ENCODE measurements at regions not wholly inside any gene's neighbourhood (a gene's known extent, or its start where the extent isn't known, plus 50 kb on each side); places are given as distances from the start of the nearest gene placed in this dataset.
"Not testable (repeated sequence)": the region's sequence is repeated elsewhere in the genome, so short reads cannot be mapped to it uniquely, and the experiment has no call there.

- no peak for DNase-seq (ENCODE audit: low read depth, low spot score)
- ChIA-PET POLR2A (no interaction called here), CTCF (no interaction called here)
- H3K27ac ChIP-seq (ENCODE audit: low read length) = no peak overlapping the region
- no peak for TF ChIP-seq CTCF (IDR thresholded peaks at IDR 0.05)
- TF ChIP-seq POLR2AphosphoS5 (IDR thresholded peaks at IDR 0.05; ENCODE audit: low read depth, low read length) = no peak
- TF ChIP-seq SIN3A (IDR thresholded peaks at IDR 0.05; ENCODE audit: borderline replicate concordance, insufficient read depth, low read depth, low read length) = no peak
- TF ChIP-seq, protein P1, sequence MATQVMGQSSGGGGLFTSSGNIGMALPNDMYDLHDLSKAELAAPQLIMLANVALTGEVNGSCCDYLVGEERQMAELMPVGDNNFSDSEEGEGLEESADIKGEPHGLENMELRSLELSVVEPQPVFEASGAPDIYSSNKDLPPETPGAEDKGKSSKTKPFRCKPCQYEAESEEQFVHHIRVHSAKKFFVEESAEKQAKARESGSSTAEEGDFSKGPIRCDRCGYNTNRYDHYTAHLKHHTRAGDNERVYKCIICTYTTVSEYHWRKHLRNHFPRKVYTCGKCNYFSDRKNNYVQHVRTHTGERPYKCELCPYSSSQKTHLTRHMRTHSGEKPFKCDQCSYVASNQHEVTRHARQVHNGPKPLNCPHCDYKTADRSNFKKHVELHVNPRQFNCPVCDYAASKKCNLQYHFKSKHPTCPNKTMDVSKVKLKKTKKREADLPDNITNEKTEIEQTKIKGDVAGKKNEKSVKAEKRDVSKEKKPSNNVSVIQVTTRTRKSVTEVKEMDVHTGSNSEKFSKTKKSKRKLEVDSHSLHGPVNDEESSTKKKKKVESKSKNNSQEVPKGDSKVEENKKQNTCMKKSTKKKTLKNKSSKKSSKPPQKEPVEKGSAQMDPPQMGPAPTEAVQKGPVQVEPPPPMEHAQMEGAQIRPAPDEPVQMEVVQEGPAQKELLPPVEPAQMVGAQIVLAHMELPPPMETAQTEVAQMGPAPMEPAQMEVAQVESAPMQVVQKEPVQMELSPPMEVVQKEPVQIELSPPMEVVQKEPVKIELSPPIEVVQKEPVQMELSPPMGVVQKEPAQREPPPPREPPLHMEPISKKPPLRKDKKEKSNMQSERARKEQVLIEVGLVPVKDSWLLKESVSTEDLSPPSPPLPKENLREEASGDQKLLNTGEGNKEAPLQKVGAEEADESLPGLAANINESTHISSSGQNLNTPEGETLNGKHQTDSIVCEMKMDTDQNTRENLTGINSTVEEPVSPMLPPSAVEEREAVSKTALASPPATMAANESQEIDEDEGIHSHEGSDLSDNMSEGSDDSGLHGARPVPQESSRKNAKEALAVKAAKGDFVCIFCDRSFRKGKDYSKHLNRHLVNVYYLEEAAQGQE (IDR thresholded peaks at IDR 0.05; ENCODE audit: insufficient read depth in 1 of 2, low read depth in 2 of 2, low read length in 1 of 2) = no peak
- TF ChIP-seq TCF7L2 (IDR thresholded peaks at IDR 0.05; ENCODE audit: low read depth, low read length) = no peak
- no peaks in the 10 kb centered on the region for H3K27me3 ChIP-seq (ENCODE audit: control insufficient read depth, insufficient read depth, low read length)
- H3K36me3 ChIP-seq (ENCODE audit: control insufficient read depth, insufficient read depth, low read length) = no peaks in the 10 kb centered on the region
- no peak overlapping the region for H3K4me3 ChIP-seq (ENCODE audit: low read depth in 2 of 2, low read length in 2 of 2)
- ATAC-seq = no peak
- BruUV-seq (replicated peaks) = no TSS peak
- no peaks in the 10 kb centered on the region for H3K4me1 ChIP-seq (ENCODE audit: control insufficient read depth, insufficient read depth, low read length)
- H3K9me3 ChIP-seq (ENCODE audit: control insufficient read depth, insufficient read depth, low read depth, low read length) = no peaks in the 10 kb centered on the region
- intact Hi-C loops (cut with micrococcal nuclease; ENCODE audit: unreplicated experiment) = no loop called here
- in situ Hi-C loops (cut with HindIII; ENCODE audit: low pct_unique_long_range_greater_than_20kb, low sequenced_read_pairs) = no loop called here
Observed at GRCh38 chrX:50967736-50968135, 57.2 kb downstream of the BMP15 start.

- intact Hi-C loops (cut with micrococcal nuclease; ENCODE audit: unreplicated experiment); H3K4me1 ChIP-seq (ENCODE audit: control insufficient read depth, insufficient read depth, low read length); H3K9me3 ChIP-seq (ENCODE audit: control insufficient read depth, insufficient read depth, low read depth, low read length); H3K27ac ChIP-seq (ENCODE audit: low read length); DNase-seq (ENCODE audit: low read depth, low spot score); POLR2A ChIA-PET; ATAC-seq; H3K4me3 ChIP-seq (ENCODE audit: low read depth in 2 of 2, low read length in 2 of 2); H3K36me3 ChIP-seq (ENCODE audit: control insufficient read depth, insufficient read depth, low read length); CTCF ChIA-PET; BruUV-seq (replicated peaks); H3K27me3 ChIP-seq (ENCODE audit: control insufficient read depth, insufficient read depth, low read length); in situ Hi-C loops (cut with HindIII; ENCODE audit: low pct_unique_long_range_greater_than_20kb, low sequenced_read_pairs): not testable (repeated sequence)
Observed at GRCh38 chrX:50968871-50969635, 58.5 kb downstream of the BMP15 start.

DNA sequence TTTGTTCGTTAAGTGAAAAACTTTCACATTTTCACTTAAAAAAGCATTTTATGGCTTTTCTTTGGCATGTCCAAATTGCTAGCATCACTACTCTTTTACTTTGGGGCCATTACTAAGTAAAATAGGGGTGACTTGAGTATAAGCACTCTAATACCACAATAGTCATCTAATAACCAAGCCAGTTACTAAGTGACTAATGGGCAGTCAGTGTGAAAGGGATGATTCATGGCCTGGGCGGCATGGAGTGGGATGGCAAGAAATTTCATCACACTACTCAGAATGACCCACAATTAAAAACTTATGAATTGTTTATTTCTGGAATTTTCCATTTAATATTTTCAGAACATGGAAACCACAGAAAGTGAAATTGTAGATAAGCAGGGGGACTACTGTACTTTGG is 60.9 kb downstream of the BMP15 start:
- no peak overlapping the region for H3K4me3 ChIP-seq (ENCODE audit: low read depth in 2 of 2, low read length in 2 of 2)
- intact Hi-C loops (cut with micrococcal nuclease; ENCODE audit: unreplicated experiment) = no loop called here
- no peaks in the 10 kb centered on the region for H3K4me1 ChIP-seq (ENCODE audit: control insufficient read depth, insufficient read depth, low read length)
- no peaks in the 10 kb centered on the region for H3K27me3 ChIP-seq (ENCODE audit: control insufficient read depth, insufficient read depth, low read length)
- no peaks in the 10 kb centered on the region for H3K9me3 ChIP-seq (ENCODE audit: control insufficient read depth, insufficient read depth, low read depth, low read length)
- POLR2A ChIA-PET = no interaction called here
- DNase-seq (ENCODE audit: low read depth, low spot score) (no peak), ATAC-seq (no peak)
- no TSS peak for BruUV-seq (replicated peaks)
- no peaks in the 10 kb centered on the region for H3K36me3 ChIP-seq (ENCODE audit: control insufficient read depth, insufficient read depth, low read length)
- CTCF ChIA-PET = no interaction called here
- in situ Hi-C loops (cut with HindIII; ENCODE audit: low pct_unique_long_range_greater_than_20kb, low sequenced_read_pairs) = no loop called here
- no peak overlapping the region for H3K27ac ChIP-seq (ENCODE audit: low read length)
- TF ChIP-seq SIN3A (IDR thresholded peaks at IDR 0.05; ENCODE audit: borderline replicate concordance, insufficient read depth, low read depth, low read length) (no peak), CTCF (IDR thresholded peaks at IDR 0.05) (no peak)
